Ovary (tissue), 3 donors: ENCODE measurements at regions not wholly inside any gene's neighbourhood (a gene's known extent, or its start where the extent isn't known, plus 50 kb on each side); places are given as distances from the start of the nearest gene placed in this dataset.

Source experiments
- EP300 ChIP-seq: sonication (generic); formaldehyde crosslinking; IDR thresholded peaks from one replicate; pipeline ENCODE4 v1.6.1; 2017; ENCODE audit warnings: antibody characterized with exemption
- POLR2A ChIP-seq: fragments of 450-650 bp; IDR thresholded peaks from one replicate; pipeline ENCODE4 v1.6.1; 2017; ENCODE audit warnings: antibody characterized with exemption, mild to moderate bottlenecking, moderate library complexity
- TF ChIP-seq, protein P1 (sequence below), 3 donors: fragments of 450-650 bp in 2 of 3; fragments of 200-600 bp in 1 of 3; IDR thresholded peaks; one replicate each; pipeline versions ENCODE4 v1.5.1 to v1.8.0; 2016 to 2022; ENCODE audit warnings: antibody characterized with exemption in 3 of 3, mild to moderate bottlenecking in 1 of 3
- donor health status: DM: no; HTN: no; CAD: no.

DNA sequence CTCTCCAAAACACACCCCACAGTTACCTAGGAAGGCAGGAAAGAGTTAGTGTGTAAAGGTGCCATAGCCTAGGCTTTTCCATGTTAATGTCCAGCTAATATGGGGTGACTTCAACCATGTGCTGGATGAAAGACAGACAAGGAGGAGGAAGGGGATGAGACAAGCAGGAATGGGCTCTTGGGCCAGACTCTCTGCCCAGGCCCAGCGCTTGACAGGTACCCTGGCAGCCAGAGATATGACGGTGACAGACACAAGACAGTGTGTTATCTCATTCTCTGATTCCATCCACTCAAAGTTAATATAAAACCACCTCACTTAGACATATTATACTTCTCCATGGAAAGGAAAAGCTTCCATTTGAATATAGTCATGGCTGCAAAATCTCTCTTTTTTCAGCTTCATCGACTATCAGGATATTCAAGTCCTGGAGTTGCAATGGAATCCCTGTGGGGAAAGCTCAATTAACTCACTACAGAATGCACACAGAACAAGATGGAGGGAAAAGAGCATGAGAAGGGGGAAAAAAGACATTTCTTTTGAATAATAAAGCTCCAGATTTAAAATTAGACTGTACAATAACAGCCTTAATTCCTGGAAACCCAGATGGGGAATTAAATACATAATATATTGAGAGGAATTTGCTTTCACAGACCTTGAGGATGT lies 596.7 kb downstream of the TOX3 start:
- TF ChIP-seq, protein P1, sequence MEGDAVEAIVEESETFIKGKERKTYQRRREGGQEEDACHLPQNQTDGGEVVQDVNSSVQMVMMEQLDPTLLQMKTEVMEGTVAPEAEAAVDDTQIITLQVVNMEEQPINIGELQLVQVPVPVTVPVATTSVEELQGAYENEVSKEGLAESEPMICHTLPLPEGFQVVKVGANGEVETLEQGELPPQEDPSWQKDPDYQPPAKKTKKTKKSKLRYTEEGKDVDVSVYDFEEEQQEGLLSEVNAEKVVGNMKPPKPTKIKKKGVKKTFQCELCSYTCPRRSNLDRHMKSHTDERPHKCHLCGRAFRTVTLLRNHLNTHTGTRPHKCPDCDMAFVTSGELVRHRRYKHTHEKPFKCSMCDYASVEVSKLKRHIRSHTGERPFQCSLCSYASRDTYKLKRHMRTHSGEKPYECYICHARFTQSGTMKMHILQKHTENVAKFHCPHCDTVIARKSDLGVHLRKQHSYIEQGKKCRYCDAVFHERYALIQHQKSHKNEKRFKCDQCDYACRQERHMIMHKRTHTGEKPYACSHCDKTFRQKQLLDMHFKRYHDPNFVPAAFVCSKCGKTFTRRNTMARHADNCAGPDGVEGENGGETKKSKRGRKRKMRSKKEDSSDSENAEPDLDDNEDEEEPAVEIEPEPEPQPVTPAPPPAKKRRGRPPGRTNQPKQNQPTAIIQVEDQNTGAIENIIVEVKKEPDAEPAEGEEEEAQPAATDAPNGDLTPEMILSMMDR (IDR thresholded peaks at IDR 0.05), result no peak
- no peak for TF ChIP-seq POLR2A
- TF ChIP-seq EP300, result no peak
